ENCODE measurements at regions not wholly inside any gene's neighbourhood (a gene's known extent, or its start where the extent isn't known, plus 50 kb on each side); places are given as distances from the start of the nearest gene placed in this dataset.

DNA sequence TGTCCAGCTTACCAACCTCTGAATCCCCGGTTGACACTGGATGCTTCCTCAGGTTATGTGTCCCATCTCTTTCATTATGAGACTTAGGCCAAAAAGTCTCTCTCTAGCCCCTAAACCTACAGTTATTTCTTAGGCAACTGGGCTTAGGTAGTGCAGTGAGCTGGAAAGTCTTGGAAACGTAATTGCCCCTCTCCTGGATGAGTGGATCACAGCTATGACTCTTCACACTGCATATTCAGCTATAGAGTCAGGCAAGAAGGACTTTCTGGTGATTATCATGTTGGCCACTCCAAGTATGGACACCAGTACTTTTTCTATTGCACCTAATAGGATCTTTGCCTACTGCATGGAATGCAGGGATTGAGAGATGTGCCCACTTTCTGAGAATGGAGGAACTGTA is 458.3 kb upstream of the CELF4 start:
- H3K4me1 ChIP-seq (ENCODE audit: control insufficient read depth, insufficient read depth, low read length), result no peaks in the 10 kb centered on the region
- intact Hi-C loops (cut with micrococcal nuclease), result no loop called here
- TF ChIP-seq CTCF (IDR thresholded peaks at IDR 0.05), result no peak
- H3K9me3 Mint-ChIP-seq, result peaks cover 8 to 11% of the 10 kb centered on the region in 2 donors
- ATAC-seq (no peak), DNase-seq (no peak)
- H3K27ac ChIP-seq (ENCODE audit: low read length), result no peak overlapping the region
- peaks cover 10% of the 10 kb centered on the region for H3K9me3 ChIP-seq (ENCODE audit: control insufficient read depth, insufficient read depth, low read length)
- no peaks in the 10 kb centered on the region for H3K27me3 ChIP-seq (ENCODE audit: control insufficient read depth, insufficient read depth, low read length)
- H3K4me3 ChIP-seq (ENCODE audit: low read length), result no peak overlapping the region
- H3K4me3 Mint-ChIP-seq, result no peak overlapping the region
- 65% methylated on average over 2 of the region's 2 CpGs for WGBS (ENCODE audit: insufficient coverage)
- no peaks in the 10 kb centered on the region for H3K36me3 Mint-ChIP-seq
- no peaks in the 10 kb centered on the region for H3K4me1 Mint-ChIP-seq
- H3K27me3 Mint-ChIP-seq (ENCODE audit: low read depth in 2 of 2), result no peaks in the 10 kb centered on the region
- no peak overlapping the region for H3K27ac Mint-ChIP-seq
- no peaks in the 10 kb centered on the region for H3K36me3 ChIP-seq (ENCODE audit: control insufficient read depth, insufficient read depth, low read length)

- Histone ChIP-seq H3K4me3 (ENCODE audit: low read length) (no peak overlapping the region), H3K9me3 (ENCODE audit: control insufficient read depth, insufficient read depth, low read length) (peaks cover under 1% of the 10 kb centered on the region), H3K27me3 (ENCODE audit: control insufficient read depth, insufficient read depth, low read length) (no peaks in the 10 kb centered on the region), H3K36me3 (ENCODE audit: control insufficient read depth, insufficient read depth, low read length) (no peaks in the 10 kb centered on the region), H3K4me1 (ENCODE audit: control insufficient read depth, insufficient read depth, low read length) (no peaks in the 10 kb centered on the region), H3K27ac (ENCODE audit: low read length) (no peak overlapping the region)
- TF ChIP-seq CTCF (IDR thresholded peaks at IDR 0.05), result no peak
- Mint-ChIP-seq H3K4me3 (no peak overlapping the region), H3K27me3 (ENCODE audit: low read depth in 2 of 2) (no peaks in the 10 kb centered on the region), H3K27ac (no peak overlapping the region), H3K36me3 (no peaks in the 10 kb centered on the region), H3K4me1 (no peaks in the 10 kb centered on the region), H3K9me3 (peaks cover 8 to 11% of the 10 kb centered on the region in 2 donors)
- 79% methylated on average over 4 of the region's 4 CpGs for WGBS (ENCODE audit: insufficient coverage)
- DNase-seq (no peak), ATAC-seq (no peak)
- intact Hi-C loops (cut with micrococcal nuclease), result no loop called here
These were observed 456.6 kb upstream of the CELF4 start for GRCh38 chr18:38022234-38022633.

DNA sequence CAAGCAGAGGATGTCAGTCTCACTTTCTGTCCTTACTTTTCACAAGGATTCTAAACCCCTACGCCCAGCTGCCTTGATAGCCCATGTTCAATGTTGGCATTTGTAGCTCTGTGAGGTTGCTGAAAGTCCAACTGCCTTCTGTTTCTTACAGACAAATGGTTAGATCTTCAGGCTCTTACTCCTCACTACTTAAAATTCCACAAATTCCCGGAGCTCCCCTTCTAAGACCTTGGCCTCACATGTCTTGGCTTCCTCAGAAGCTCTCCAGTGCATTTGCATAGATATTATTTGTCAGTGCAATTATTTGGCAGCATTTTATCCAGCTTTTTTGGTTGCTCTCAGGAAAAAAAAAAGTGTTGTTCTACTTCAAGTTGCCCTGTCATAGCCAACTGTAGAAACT is 453.7 kb upstream of the CELF4 start:
- H3K36me3 ChIP-seq (ENCODE audit: control insufficient read depth, insufficient read depth, low read length), result no peaks in the 10 kb centered on the region
- H3K9me3 Mint-ChIP-seq, result peaks cover 9 to 18% of the 10 kb centered on the region in 2 donors
- no peaks in the 10 kb centered on the region for H3K9me3 ChIP-seq (ENCODE audit: control insufficient read depth, insufficient read depth, low read length)
- TF ChIP-seq CTCF (IDR thresholded peaks at IDR 0.05), result no peak
- no peaks in the 10 kb centered on the region for H3K4me1 ChIP-seq (ENCODE audit: control insufficient read depth, insufficient read depth, low read length)
- intact Hi-C loops (cut with micrococcal nuclease), result no loop called here
- no peaks in the 10 kb centered on the region for H3K27me3 ChIP-seq (ENCODE audit: control insufficient read depth, insufficient read depth, low read length)
- no peak overlapping the region for H3K4me3 Mint-ChIP-seq
- DNase-seq (no peak), ATAC-seq (no peak)
- peaks cover 9% of the 10 kb centered on the region for H3K36me3 Mint-ChIP-seq
- no peaks in the 10 kb centered on the region for H3K27me3 Mint-ChIP-seq (ENCODE audit: low read depth in 2 of 2)
- H3K27ac Mint-ChIP-seq, result no peak overlapping the region
- no peak overlapping the region for H3K27ac ChIP-seq (ENCODE audit: low read length)
- H3K4me1 Mint-ChIP-seq, result no peaks in the 10 kb centered on the region
- H3K4me3 ChIP-seq (ENCODE audit: low read length), result no peak overlapping the region
- 62% methylated on average over 2 of the region's 2 CpGs for WGBS (ENCODE audit: insufficient coverage)

DNA sequence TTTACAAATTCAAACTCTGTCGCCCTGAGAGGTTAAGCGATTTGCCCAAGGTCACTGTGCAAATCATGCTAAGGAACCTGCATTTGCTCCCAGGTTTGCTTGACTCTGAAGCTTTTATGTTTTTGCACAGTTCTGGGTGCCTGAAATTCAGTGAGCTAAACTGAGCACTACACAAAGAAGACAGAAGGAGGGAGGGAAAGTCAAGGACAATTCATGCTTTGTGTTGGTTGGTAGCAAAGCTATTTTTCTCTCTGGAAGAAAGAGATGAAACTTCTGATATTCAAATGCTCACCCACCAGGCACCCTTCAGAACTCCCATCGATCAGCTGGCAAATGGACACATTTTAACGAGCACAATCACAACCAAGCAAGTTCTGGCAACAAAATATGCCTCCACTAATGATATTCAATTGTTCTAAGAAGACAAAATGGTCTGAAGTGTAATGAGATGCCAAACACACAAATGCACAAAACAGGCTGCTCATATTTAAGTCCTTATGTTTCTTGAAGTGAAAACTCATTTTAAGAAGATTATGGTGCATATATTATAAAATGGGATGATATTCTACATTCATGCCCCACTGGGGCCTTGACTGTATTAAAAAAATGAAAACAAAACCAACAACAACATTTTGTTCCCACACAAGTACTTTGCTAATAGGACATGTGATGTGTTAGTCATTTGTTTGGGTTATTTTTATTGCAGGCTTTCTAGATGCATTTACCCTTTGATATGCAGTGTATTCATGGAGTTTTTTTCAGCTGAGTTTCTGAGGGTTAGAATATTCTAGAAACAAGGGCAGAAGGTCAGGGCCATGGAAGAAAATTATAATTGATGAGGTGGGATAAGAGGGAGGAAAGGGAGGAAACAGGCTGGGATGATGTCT is 445.6 kb upstream of the CELF4 start:
- TF ChIP-seq CTCF (IDR thresholded peaks at IDR 0.05), result no peak
- no peak overlapping the region for H3K27ac ChIP-seq (ENCODE audit: low read length)
- intact Hi-C loops (cut with micrococcal nuclease), result no loop called here
- peaks cover 5% of the 10 kb centered on the region for H3K9me3 ChIP-seq (ENCODE audit: control insufficient read depth, insufficient read depth, low read length)
- Mint-ChIP-seq H3K4me1 (no peaks in the 10 kb centered on the region), H3K9me3 (peaks cover 14 to 20% of the 10 kb centered on the region in 2 donors), H3K27ac (no peak overlapping the region), H3K27me3 (ENCODE audit: low read depth in 2 of 2) (no peaks in the 10 kb centered on the region), H3K36me3 (peaks cover 4% of the 10 kb centered on the region), H3K4me3 (no peak overlapping the region)
- ATAC-seq (no peak), DNase-seq (no peak)
- no peaks in the 10 kb centered on the region for H3K27me3 ChIP-seq (ENCODE audit: control insufficient read depth, insufficient read depth, low read length)
- 89% methylated on average over 4 of the region's 4 CpGs for WGBS (ENCODE audit: insufficient coverage)
- no peaks in the 10 kb centered on the region for H3K36me3 ChIP-seq (ENCODE audit: control insufficient read depth, insufficient read depth, low read length)
- H3K4me1 ChIP-seq (ENCODE audit: control insufficient read depth, insufficient read depth, low read length), result no peaks in the 10 kb centered on the region
- H3K4me3 ChIP-seq (ENCODE audit: low read length), result no peak overlapping the region
